Colonic mucosa (tissue), 4 donors: ENCODE measurements at regions not wholly inside any gene's neighbourhood (a gene's known extent, or its start where the extent isn't known, plus 50 kb on each side); places are given as distances from the start of the nearest gene placed in this dataset.

Experiments used
- DNase-seq: peaks from one replicate; pipeline ENCODE4 v3.0.0-alpha.2; 2020
- H3K27ac ChIP-seq: fragments of 200-600 bp; one replicate; pipeline ENCODE4 v1.8.0; 2021
- H3K27me3 ChIP-seq: fragments of 200-600 bp; one replicate; pipeline ENCODE4 v1.8.0; 2021
- H3K36me3 ChIP-seq: fragments of 200-600 bp; one replicate; pipeline ENCODE4 v1.8.0; 2021
- H3K4me1 ChIP-seq: fragments of 200-600 bp; one replicate; pipeline ENCODE4 v1.8.0; 2021; ENCODE audit warnings: mild to moderate bottlenecking
- H3K4me3 ChIP-seq: fragments of 200-600 bp; one replicate; pipeline ENCODE4 v1.8.0; 2021
- H3K9ac ChIP-seq, 2 donors: one replicate each; pipeline ENCODE4 v1.7.0; 2013; ENCODE audit warnings: control low read depth in 2 of 2, low read depth in 2 of 2, low read length in 2 of 2
- H3K9me3 ChIP-seq: fragments of 200-600 bp; one replicate; pipeline ENCODE4 v1.8.0; 2021
- intact Hi-C: fragments of 100-400 bp; cut with DNase I; formaldehyde crosslinking; loops from one replicate; pipeline ENCODE4 v1.14.1; 2022
- TF ChIP-seq, protein P1 (sequence below): fragments of 200-600 bp; IDR thresholded peaks from one replicate; pipeline ENCODE4 v1.8.0; 2022; ENCODE audit warnings: antibody characterized with exemption, mild to moderate bottlenecking
- donor health status: healthy.
- donor health status: DM: no; HTN: no; CAD: no.
- donor health status: DM: no; HTN: no; CAD: no.

- Histone ChIP-seq H3K36me3 (no peaks in the 10 kb centered on the region), H3K9me3 (no peaks in the 10 kb centered on the region), H3K9ac (no peak overlapping the region), H3K27me3 (no peaks in the 10 kb centered on the region), H3K27ac (no peak overlapping the region), H3K4me1 (no peaks in the 10 kb centered on the region), H3K4me3 (no peak overlapping the region)
- DNase-seq, result no peak
- TF ChIP-seq, protein P1, sequence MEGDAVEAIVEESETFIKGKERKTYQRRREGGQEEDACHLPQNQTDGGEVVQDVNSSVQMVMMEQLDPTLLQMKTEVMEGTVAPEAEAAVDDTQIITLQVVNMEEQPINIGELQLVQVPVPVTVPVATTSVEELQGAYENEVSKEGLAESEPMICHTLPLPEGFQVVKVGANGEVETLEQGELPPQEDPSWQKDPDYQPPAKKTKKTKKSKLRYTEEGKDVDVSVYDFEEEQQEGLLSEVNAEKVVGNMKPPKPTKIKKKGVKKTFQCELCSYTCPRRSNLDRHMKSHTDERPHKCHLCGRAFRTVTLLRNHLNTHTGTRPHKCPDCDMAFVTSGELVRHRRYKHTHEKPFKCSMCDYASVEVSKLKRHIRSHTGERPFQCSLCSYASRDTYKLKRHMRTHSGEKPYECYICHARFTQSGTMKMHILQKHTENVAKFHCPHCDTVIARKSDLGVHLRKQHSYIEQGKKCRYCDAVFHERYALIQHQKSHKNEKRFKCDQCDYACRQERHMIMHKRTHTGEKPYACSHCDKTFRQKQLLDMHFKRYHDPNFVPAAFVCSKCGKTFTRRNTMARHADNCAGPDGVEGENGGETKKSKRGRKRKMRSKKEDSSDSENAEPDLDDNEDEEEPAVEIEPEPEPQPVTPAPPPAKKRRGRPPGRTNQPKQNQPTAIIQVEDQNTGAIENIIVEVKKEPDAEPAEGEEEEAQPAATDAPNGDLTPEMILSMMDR, result no peak
- intact Hi-C loops, result no loop called here
These were observed 114.7 kb downstream of the NOG start for GRCh38 chr17:56708220-56708558.

DNA sequence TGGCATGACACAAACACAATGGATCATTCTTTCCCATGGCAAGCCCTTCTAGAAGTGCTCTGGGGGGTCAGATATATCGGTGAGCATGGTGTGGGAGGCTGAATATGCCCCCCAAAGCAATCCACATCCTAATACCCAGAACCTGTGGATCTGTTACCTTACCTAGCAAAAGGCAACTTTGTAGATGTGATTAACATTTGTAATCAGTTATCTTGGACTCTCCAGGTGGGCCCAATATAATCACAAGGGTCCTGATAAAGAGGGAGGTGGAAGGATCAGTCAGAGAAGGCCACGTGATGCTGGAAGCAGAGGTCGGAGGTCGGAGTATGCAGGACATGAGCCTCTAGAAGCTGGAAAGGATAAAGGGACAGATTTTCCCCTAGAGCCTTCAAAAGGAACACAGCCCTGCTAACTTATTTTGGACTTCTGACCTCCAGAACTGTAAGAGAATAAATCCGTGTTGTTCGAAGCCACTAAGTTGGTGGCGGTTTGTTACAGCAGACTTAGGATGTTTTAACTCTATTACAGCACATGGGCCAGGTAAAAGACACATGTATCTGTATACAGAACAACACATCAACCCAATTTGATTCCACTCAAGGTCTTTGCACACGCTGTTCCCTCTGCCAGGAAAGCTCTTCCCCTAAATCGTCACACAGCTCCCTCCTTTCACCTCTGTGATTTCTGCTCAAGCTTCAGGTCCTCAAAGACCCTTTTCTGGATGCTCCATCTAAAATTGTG, 115.3 kb downstream of the NOG start:
- Histone ChIP-seq H3K9me3 (no peaks in the 10 kb centered on the region), H3K4me3 (no peak overlapping the region), H3K4me1 (no peaks in the 10 kb centered on the region), H3K36me3 (no peaks in the 10 kb centered on the region), H3K27ac (no peak overlapping the region), H3K27me3 (no peaks in the 10 kb centered on the region), H3K9ac (no peak overlapping the region)
- intact Hi-C loops, result no loop called here
- DNase-seq, result no peak
- TF ChIP-seq, protein P1, result no peak

GRCh38 chr17:56710986-56711385, 117.5 kb downstream of the NOG start:
- Histone ChIP-seq H3K9me3 (no peaks in the 10 kb centered on the region), H3K27me3 (no peaks in the 10 kb centered on the region), H3K27ac (no peak overlapping the region), H3K4me1 (no peaks in the 10 kb centered on the region), H3K9ac (no peak overlapping the region), H3K36me3 (no peaks in the 10 kb centered on the region), H3K4me3 (no peak overlapping the region)
- intact Hi-C loops, result loop anchor here (10.0 kb wide), 1 partner anchor 206 kb away; no protein-coding TSS in a partner anchor
- no peak for DNase-seq
- TF ChIP-seq, protein P1, result no peak

GRCh38 chr17:56715613-56716357, 117.9 kb downstream of the C17orf67 start:
- H3K4me1 ChIP-seq, result no peaks in the 10 kb centered on the region
- intact Hi-C loops, result loop anchor here (2.0 to 10.0 kb wide), 2 partner anchors 123 to 211 kb away; partner anchors contain the start of gene NOG

GRCh38 chr17:56717471-56717870, 116.2 kb downstream of the C17orf67 start:
- Histone ChIP-seq H3K27ac (no peak overlapping the region), H3K4me1 (no peaks in the 10 kb centered on the region), H3K9me3 (no peaks in the 10 kb centered on the region), H3K27me3 (no peaks in the 10 kb centered on the region), H3K36me3 (no peaks in the 10 kb centered on the region), H3K9ac (no peak overlapping the region), H3K4me3 (no peak overlapping the region)
- DNase-seq, result no peak
- TF ChIP-seq, protein P1, result no peak
- intact Hi-C loops, result loop anchor here (10.0 kb wide), 1 partner anchor 213 kb away; no protein-coding TSS in a partner anchor

More at GRCh38 chr17:56715613-56716357, 117.9 kb downstream of the C17orf67 start:
- Histone ChIP-seq H3K27ac (no peak overlapping the region), H3K36me3 (no peaks in the 10 kb centered on the region), H3K27me3 (no peaks in the 10 kb centered on the region), H3K9me3 (no peaks in the 10 kb centered on the region), H3K9ac (no peak overlapping the region), H3K4me3 (no peak overlapping the region)
- TF ChIP-seq, protein P1, result peak; percentile 75
- peak; percentile 77 for DNase-seq
